ENCODE measurements at regions not wholly inside any gene's neighbourhood (a gene's known extent, or its start where the extent isn't known, plus 50 kb on each side); places are given as distances from the start of the nearest gene placed in this dataset.

- no peaks in the 10 kb centered on the region for H3K9me3 Mint-ChIP-seq (ENCODE audit: low read depth)
- no peaks in the 10 kb centered on the region for H3K4me1 Mint-ChIP-seq (ENCODE audit: low read depth)
- peaks cover 4% of the 10 kb centered on the region for H3K27me3 Mint-ChIP-seq (ENCODE audit: low read depth)
- no peak for TF ChIP-seq CTCF (IDR thresholded peaks at IDR 0.05)
- H3K27ac Mint-ChIP-seq (ENCODE audit: unreplicated experiment) = no peak overlapping the region
- no peak overlapping the region for H3K4me3 Mint-ChIP-seq (ENCODE audit: unreplicated experiment)
- no peak for DNase-seq (ENCODE audit: low spot score)
- H3K36me3 Mint-ChIP-seq (ENCODE audit: low read depth) = no peaks in the 10 kb centered on the region
Measured at GRCh38 chr12:16756833-16757555, 151.0 kb upstream of the LMO3 start.

GRCh38 chr12:16730772-16731171, 124.8 kb upstream of the LMO3 start:
- H3K36me3 Mint-ChIP-seq (ENCODE audit: low read depth) = no peaks in the 10 kb centered on the region
- TF ChIP-seq CTCF (IDR thresholded peaks at IDR 0.05) = no peak
- peaks cover 4% of the 10 kb centered on the region for H3K4me1 Mint-ChIP-seq (ENCODE audit: low read depth)
- no peaks in the 10 kb centered on the region for H3K27me3 Mint-ChIP-seq (ENCODE audit: low read depth)
- no peak overlapping the region for H3K27ac Mint-ChIP-seq (ENCODE audit: unreplicated experiment)
- H3K4me3 Mint-ChIP-seq (ENCODE audit: unreplicated experiment) = no peak overlapping the region
- DNase-seq (ENCODE audit: low spot score) = no peak
- no peaks in the 10 kb centered on the region for H3K9me3 Mint-ChIP-seq (ENCODE audit: low read depth)

- no peak overlapping the region for H3K4me3 Mint-ChIP-seq (ENCODE audit: unreplicated experiment)
- peaks cover 4% of the 10 kb centered on the region for H3K4me1 Mint-ChIP-seq (ENCODE audit: low read depth)
- H3K27ac Mint-ChIP-seq (ENCODE audit: unreplicated experiment) = no peak overlapping the region
- H3K36me3 Mint-ChIP-seq (ENCODE audit: low read depth) = no peaks in the 10 kb centered on the region
- H3K9me3 Mint-ChIP-seq (ENCODE audit: low read depth) = no peaks in the 10 kb centered on the region
- no peak for DNase-seq (ENCODE audit: low spot score)
- no peaks in the 10 kb centered on the region for H3K27me3 Mint-ChIP-seq (ENCODE audit: low read depth)
- TF ChIP-seq CTCF (IDR thresholded peaks at IDR 0.05) = no peak
Measured at GRCh38 chr12:16726879-16727278, 120.9 kb upstream of the LMO3 start.

GRCh38 chr12:16719713-16720416, 113.9 kb upstream of the LMO3 start:
- H3K36me3 Mint-ChIP-seq (ENCODE audit: low read depth) = no peaks in the 10 kb centered on the region
- H3K27me3 Mint-ChIP-seq (ENCODE audit: low read depth) = peaks cover 2% of the 10 kb centered on the region
- no peaks in the 10 kb centered on the region for H3K9me3 Mint-ChIP-seq (ENCODE audit: low read depth)
- TF ChIP-seq CTCF (IDR thresholded peaks at IDR 0.05) = no peak
- H3K4me1 Mint-ChIP-seq (ENCODE audit: low read depth) = no peaks in the 10 kb centered on the region
- H3K27ac Mint-ChIP-seq (ENCODE audit: unreplicated experiment) = no peak overlapping the region
- no peak for DNase-seq (ENCODE audit: low spot score)
- H3K4me3 Mint-ChIP-seq (ENCODE audit: unreplicated experiment) = no peak overlapping the region

GRCh38 chr12:16716928-16717327, 111.0 kb upstream of the LMO3 start:
- Mint-ChIP-seq H3K4me1 (ENCODE audit: low read depth) (no peaks in the 10 kb centered on the region), H3K27me3 (ENCODE audit: low read depth) (peaks cover 2% of the 10 kb centered on the region), H3K4me3 (ENCODE audit: unreplicated experiment) (no peak overlapping the region), H3K36me3 (ENCODE audit: low read depth) (no peaks in the 10 kb centered on the region), H3K9me3 (ENCODE audit: low read depth) (no peaks in the 10 kb centered on the region), H3K27ac (ENCODE audit: unreplicated experiment) (no peak overlapping the region)
- TF ChIP-seq CTCF (IDR thresholded peaks at IDR 0.05) = no peak
- DNase-seq (ENCODE audit: low spot score) = no peak
